ENCODE measurements at regions not wholly inside any gene's neighbourhood (a gene's known extent, or its start where the extent isn't known, plus 50 kb on each side); places are given as distances from the start of the nearest gene placed in this dataset.

DNA sequence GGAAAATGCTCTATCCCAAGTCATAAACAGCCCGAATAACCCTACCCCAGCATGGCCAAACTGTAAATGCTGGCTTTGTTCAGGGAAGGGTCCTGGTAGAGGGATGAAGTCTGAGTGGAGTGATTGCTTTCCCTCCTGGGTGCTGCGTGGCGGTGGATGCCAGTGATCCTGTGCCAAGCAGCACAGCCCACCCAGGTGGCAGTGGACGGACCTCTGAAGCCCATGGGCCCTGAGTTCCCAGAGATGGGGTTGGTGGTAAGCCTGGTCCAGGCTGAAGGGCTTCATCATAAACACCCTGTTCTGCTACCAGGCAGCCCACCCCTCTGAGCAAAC lies 69.3 kb upstream of the ITGA11 start:
- no peak overlapping the region for H2AFZ ChIP-seq
- no peak overlapping the region for H3K27ac Mint-ChIP-seq
- H3K27ac ChIP-seq (ENCODE audit: low read depth): no peak overlapping the region

DNA sequence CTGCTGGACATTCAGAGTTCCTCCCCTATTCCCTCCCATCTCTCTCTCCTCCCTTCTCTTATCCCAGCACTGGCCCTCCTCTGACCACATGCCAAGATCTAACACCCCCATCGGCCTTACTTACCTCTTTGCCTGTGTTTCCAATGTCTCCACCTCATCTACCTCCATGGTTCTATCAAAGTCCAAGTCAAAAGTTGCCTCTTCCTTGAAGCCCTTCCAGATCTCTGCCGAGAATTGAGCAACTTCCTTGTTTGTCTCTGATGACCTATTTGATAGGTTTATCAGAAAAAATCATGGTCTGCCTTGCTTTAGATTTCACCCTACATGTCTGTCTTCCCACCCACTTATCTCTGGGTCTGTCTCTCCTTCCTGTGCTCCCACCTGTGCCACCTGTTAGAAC lies 69.7 kb upstream of the ITGA11 start:
- H3K9me2 ChIP-seq (ENCODE audit: insufficient read depth): 0 out of 2 replicates have a peak, but pooled peaks cover 3% of the 10 kb centered on the region
- no peak overlapping the region for H3K4me3 ChIP-seq
- H3K4me2 ChIP-seq: no peak overlapping the region
- H3K27me3 ChIP-seq (ENCODE audit: insufficient read depth): no peaks in the 10 kb centered on the region
- Mint-ChIP-seq H3K27me3 (ENCODE audit: insufficient read depth, low read depth, poor library complexity) (peaks cover 4% of the 10 kb centered on the region), H3K36me3 (ENCODE audit: low read depth) (no peaks in the 10 kb centered on the region), H3K4me1 (peaks cover 7% of the 10 kb centered on the region), H3K4me3 (no peak overlapping the region), H3K27ac (no peak overlapping the region), H3K9me3 (peaks cover 4% of the 10 kb centered on the region; the same call in 1 of the 3 replicates)
- H4K20me1 ChIP-seq (replicated peaks; ENCODE audit: insufficient read depth): no peaks in the 10 kb centered on the region
- H3K4me1 ChIP-seq (ENCODE audit: insufficient read depth): peaks cover 1% of the 10 kb centered on the region; the same call in 1 of the 2 replicates
- no peak overlapping the region for H2AFZ ChIP-seq
- no peaks in the 10 kb centered on the region for H3K36me3 ChIP-seq (ENCODE audit: insufficient read depth)
- H3F3A ChIP-seq (replicated peaks; ENCODE audit: low read depth): no peaks in the 10 kb centered on the region
- no peaks in the 10 kb centered on the region for H3K79me2 ChIP-seq (replicated peaks; ENCODE audit: insufficient read depth)
- ATAC-seq (no peak), DNase-seq (ENCODE audit: low spot score) (no peak)
- no peak overlapping the region for H3K27ac ChIP-seq (ENCODE audit: low read depth)
- TF ChIP-seq ZNF331 (CRISPR knock-in tag; IDR thresholded peaks at IDR 0.05; ENCODE audit: low read depth) (no peak), POLR2AphosphoS5 (IDR thresholded peaks at IDR 0.05; ENCODE audit: low read depth) (no peak), ZNF114 (CRISPR knock-in tag; IDR thresholded peaks at IDR 0.05) (no peak), EZH2phosphoT487 (IDR thresholded peaks at IDR 0.05; ENCODE audit: unreplicated experiment) (no peak), CREB1 (CRISPR knock-in tag; IDR thresholded peaks at IDR 0.05; ENCODE audit: low read depth) (no peak), JUNB (IDR thresholded peaks at IDR 0.05; ENCODE audit: unreplicated experiment) (no peak), NANOG (IDR thresholded peaks at IDR 0.05; ENCODE audit: borderline replicate concordance) (no peak), EZH2 (IDR thresholded peaks at IDR 0.05; ENCODE audit: low read depth, unreplicated experiment) (no peak), STAT1 (IDR thresholded peaks at IDR 0.05; ENCODE audit: unreplicated experiment) (no peak)
- TF ChIP-seq, protein P1, sequence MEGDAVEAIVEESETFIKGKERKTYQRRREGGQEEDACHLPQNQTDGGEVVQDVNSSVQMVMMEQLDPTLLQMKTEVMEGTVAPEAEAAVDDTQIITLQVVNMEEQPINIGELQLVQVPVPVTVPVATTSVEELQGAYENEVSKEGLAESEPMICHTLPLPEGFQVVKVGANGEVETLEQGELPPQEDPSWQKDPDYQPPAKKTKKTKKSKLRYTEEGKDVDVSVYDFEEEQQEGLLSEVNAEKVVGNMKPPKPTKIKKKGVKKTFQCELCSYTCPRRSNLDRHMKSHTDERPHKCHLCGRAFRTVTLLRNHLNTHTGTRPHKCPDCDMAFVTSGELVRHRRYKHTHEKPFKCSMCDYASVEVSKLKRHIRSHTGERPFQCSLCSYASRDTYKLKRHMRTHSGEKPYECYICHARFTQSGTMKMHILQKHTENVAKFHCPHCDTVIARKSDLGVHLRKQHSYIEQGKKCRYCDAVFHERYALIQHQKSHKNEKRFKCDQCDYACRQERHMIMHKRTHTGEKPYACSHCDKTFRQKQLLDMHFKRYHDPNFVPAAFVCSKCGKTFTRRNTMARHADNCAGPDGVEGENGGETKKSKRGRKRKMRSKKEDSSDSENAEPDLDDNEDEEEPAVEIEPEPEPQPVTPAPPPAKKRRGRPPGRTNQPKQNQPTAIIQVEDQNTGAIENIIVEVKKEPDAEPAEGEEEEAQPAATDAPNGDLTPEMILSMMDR (conservative IDR thresholded peaks at IDR 0.05; ENCODE audit: low read depth in 2 of 2): no peak
- TF ChIP-seq, protein P2, sequence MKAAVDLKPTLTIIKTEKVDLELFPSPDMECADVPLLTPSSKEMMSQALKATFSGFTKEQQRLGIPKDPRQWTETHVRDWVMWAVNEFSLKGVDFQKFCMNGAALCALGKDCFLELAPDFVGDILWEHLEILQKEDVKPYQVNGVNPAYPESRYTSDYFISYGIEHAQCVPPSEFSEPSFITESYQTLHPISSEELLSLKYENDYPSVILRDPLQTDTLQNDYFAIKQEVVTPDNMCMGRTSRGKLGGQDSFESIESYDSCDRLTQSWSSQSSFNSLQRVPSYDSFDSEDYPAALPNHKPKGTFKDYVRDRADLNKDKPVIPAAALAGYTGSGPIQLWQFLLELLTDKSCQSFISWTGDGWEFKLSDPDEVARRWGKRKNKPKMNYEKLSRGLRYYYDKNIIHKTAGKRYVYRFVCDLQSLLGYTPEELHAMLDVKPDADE (IDR thresholded peaks at IDR 0.05): no peak
- TF ChIP-seq, protein P3, sequence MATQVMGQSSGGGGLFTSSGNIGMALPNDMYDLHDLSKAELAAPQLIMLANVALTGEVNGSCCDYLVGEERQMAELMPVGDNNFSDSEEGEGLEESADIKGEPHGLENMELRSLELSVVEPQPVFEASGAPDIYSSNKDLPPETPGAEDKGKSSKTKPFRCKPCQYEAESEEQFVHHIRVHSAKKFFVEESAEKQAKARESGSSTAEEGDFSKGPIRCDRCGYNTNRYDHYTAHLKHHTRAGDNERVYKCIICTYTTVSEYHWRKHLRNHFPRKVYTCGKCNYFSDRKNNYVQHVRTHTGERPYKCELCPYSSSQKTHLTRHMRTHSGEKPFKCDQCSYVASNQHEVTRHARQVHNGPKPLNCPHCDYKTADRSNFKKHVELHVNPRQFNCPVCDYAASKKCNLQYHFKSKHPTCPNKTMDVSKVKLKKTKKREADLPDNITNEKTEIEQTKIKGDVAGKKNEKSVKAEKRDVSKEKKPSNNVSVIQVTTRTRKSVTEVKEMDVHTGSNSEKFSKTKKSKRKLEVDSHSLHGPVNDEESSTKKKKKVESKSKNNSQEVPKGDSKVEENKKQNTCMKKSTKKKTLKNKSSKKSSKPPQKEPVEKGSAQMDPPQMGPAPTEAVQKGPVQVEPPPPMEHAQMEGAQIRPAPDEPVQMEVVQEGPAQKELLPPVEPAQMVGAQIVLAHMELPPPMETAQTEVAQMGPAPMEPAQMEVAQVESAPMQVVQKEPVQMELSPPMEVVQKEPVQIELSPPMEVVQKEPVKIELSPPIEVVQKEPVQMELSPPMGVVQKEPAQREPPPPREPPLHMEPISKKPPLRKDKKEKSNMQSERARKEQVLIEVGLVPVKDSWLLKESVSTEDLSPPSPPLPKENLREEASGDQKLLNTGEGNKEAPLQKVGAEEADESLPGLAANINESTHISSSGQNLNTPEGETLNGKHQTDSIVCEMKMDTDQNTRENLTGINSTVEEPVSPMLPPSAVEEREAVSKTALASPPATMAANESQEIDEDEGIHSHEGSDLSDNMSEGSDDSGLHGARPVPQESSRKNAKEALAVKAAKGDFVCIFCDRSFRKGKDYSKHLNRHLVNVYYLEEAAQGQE (IDR thresholded peaks at IDR 0.05; ENCODE audit: unreplicated experiment): no peak

More for the DNA sequence above, 69.3 kb upstream of the ITGA11 start:
- Histone ChIP-seq H3K79me2 (replicated peaks; ENCODE audit: insufficient read depth) (no peaks in the 10 kb centered on the region), H3F3A (replicated peaks; ENCODE audit: low read depth) (no peaks in the 10 kb centered on the region), H3K4me1 (ENCODE audit: insufficient read depth) (no peaks in the 10 kb centered on the region), H3K4me3 (no peak overlapping the region), H4K20me1 (replicated peaks; ENCODE audit: insufficient read depth) (no peaks in the 10 kb centered on the region), H3K36me3 (ENCODE audit: insufficient read depth) (no peaks in the 10 kb centered on the region), H3K4me2 (no peak overlapping the region), H3K27me3 (ENCODE audit: insufficient read depth) (no peaks in the 10 kb centered on the region), H3K9me2 (ENCODE audit: insufficient read depth) (0 out of 2 replicates have a peak, but pooled peaks cover 3% of the 10 kb centered on the region)
- Mint-ChIP-seq H3K4me1 (peaks cover 5% of the 10 kb centered on the region), H3K27me3 (ENCODE audit: insufficient read depth, low read depth, poor library complexity) (peaks cover 4% of the 10 kb centered on the region), H3K4me3 (no peak overlapping the region), H3K36me3 (ENCODE audit: low read depth) (no peaks in the 10 kb centered on the region), H3K9me3 (peaks cover 4% of the 10 kb centered on the region; the same call in 1 of the 3 replicates)
- no peak for DNase-seq (ENCODE audit: low spot score)
- no peak for ATAC-seq
- TF ChIP-seq, protein P2 (IDR thresholded peaks at IDR 0.05): no peak
- TF ChIP-seq POLR2AphosphoS5 (IDR thresholded peaks at IDR 0.05; ENCODE audit: low read depth): no peak
- TF ChIP-seq EZH2phosphoT487 (IDR thresholded peaks at IDR 0.05; ENCODE audit: unreplicated experiment): no peak
